ENCODE measurements at regions not wholly inside any gene's neighbourhood (a gene's known extent, or its start where the extent isn't known, plus 50 kb on each side); places are given as distances from the start of the nearest gene placed in this dataset.

DNA sequence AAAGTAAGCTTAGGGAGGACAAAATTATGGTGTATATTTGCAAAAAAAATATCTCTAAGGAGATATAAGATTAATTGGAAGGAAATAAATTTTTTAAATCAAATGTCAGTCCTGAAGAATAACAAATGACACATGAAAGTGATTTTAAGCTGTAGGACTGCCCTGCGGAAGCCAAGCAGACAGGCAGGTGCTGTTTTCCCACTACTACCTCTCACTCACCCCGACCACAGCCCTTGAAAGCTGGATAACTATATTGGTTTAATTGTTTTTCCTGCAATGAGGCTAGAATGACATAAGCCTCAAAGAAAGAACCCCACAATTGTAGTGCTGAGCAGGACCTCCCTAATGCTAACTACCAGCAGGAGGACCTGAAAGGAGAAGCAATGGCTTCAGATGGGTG lies 68.6 kb upstream of the VIPR2 start:
- TF ChIP-seq, protein P1, sequence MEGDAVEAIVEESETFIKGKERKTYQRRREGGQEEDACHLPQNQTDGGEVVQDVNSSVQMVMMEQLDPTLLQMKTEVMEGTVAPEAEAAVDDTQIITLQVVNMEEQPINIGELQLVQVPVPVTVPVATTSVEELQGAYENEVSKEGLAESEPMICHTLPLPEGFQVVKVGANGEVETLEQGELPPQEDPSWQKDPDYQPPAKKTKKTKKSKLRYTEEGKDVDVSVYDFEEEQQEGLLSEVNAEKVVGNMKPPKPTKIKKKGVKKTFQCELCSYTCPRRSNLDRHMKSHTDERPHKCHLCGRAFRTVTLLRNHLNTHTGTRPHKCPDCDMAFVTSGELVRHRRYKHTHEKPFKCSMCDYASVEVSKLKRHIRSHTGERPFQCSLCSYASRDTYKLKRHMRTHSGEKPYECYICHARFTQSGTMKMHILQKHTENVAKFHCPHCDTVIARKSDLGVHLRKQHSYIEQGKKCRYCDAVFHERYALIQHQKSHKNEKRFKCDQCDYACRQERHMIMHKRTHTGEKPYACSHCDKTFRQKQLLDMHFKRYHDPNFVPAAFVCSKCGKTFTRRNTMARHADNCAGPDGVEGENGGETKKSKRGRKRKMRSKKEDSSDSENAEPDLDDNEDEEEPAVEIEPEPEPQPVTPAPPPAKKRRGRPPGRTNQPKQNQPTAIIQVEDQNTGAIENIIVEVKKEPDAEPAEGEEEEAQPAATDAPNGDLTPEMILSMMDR (IDR thresholded peaks at IDR 0.05): no peak
- no peak for TF ChIP-seq POLR2A (IDR thresholded peaks at IDR 0.05)
